ENCODE measurements at regions not wholly inside any gene's neighbourhood (a gene's known extent, or its start where the extent isn't known, plus 50 kb on each side); places are given as distances from the start of the nearest gene placed in this dataset.

DNA sequence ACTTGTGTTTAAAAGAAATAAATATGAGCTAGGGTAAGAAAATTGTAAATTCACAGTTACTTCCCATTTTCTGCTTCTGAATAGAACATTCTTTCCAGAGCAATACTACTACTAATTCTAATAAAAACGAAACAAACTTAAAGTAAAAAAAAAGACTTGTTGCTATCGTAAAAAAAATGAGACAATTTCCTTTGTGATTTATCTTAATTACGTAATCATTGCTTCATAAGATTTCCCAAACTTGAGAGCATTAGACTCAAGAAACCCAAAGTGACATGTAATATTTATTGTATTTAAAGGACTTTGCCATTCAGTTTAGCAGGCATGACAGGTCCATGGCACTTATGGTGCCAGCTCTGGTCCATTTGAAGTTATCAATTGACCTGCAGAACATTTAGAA is 153.8 kb downstream of the AQP4 start:
- TF ChIP-seq, protein P1, sequence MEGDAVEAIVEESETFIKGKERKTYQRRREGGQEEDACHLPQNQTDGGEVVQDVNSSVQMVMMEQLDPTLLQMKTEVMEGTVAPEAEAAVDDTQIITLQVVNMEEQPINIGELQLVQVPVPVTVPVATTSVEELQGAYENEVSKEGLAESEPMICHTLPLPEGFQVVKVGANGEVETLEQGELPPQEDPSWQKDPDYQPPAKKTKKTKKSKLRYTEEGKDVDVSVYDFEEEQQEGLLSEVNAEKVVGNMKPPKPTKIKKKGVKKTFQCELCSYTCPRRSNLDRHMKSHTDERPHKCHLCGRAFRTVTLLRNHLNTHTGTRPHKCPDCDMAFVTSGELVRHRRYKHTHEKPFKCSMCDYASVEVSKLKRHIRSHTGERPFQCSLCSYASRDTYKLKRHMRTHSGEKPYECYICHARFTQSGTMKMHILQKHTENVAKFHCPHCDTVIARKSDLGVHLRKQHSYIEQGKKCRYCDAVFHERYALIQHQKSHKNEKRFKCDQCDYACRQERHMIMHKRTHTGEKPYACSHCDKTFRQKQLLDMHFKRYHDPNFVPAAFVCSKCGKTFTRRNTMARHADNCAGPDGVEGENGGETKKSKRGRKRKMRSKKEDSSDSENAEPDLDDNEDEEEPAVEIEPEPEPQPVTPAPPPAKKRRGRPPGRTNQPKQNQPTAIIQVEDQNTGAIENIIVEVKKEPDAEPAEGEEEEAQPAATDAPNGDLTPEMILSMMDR (IDR thresholded peaks at IDR 0.05) = no peak
- TF ChIP-seq JUND (IDR thresholded peaks at IDR 0.05) (no peak), RAD21 (IDR thresholded peaks at IDR 0.05; ENCODE audit: low read length) (no peak), EP300 (IDR thresholded peaks at IDR 0.05; ENCODE audit: borderline replicate concordance in 1 of 2, low read depth in 1 of 2, low read length in 1 of 2) (no peak), TAF1 (IDR thresholded peaks at IDR 0.05; ENCODE audit: borderline replicate concordance, low read depth, low read length) (no peak)
- TF ChIP-seq, protein P2, sequence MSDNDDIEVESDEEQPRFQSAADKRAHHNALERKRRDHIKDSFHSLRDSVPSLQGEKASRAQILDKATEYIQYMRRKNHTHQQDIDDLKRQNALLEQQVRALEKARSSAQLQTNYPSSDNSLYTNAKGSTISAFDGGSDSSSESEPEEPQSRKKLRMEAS (IDR thresholded peaks at IDR 0.05; ENCODE audit: low read depth) = no peak

Data from SK-N-SH (cell line).